GM18517 (cell line): ENCODE measurements at regions not wholly inside any gene's neighbourhood (a gene's known extent, or its start where the extent isn't known, plus 50 kb on each side); places are given as distances from the start of the nearest gene placed in this dataset.

Source experiments
- ATAC-seq: cut with Tn5 transposase; IDR thresholded peaks from one replicate; pipeline ENCODE4 v1.9.1; 2021; ENCODE audit warnings: mild to moderate bottlenecking, moderate library complexity; ENCODE audit not compliant: unreplicated experiment

GRCh38 chr6:40759838-40760237 lies 172.7 kb upstream of the LRFN2 start:
- ATAC-seq = no peak

- no peak for ATAC-seq
Observed at GRCh38 chr6:40759264-40759663, 172.1 kb upstream of the LRFN2 start.

- ATAC-seq = no peak
Observed at GRCh38 chr6:40755749-40756452, 168.7 kb upstream of the LRFN2 start.

- ATAC-seq = no peak
Observed at GRCh38 chr6:40755046-40755681, 168.0 kb upstream of the LRFN2 start.

- no peak for ATAC-seq
Observed at GRCh38 chr6:40754461-40755045, 167.4 kb upstream of the LRFN2 start.

GRCh38 chr6:40753675-40754448 lies 166.7 kb upstream of the LRFN2 start:
- no peak for ATAC-seq

GRCh38 chr6:40753048-40753447 lies 165.9 kb upstream of the LRFN2 start:
- ATAC-seq = no peak

- no peak for ATAC-seq
Observed at GRCh38 chr6:40744835-40745234, 157.7 kb upstream of the LRFN2 start.

GRCh38 chr6:40743690-40744446 lies 156.7 kb upstream of the LRFN2 start:
- ATAC-seq = no peak

GRCh38 chr6:40743226-40743625 lies 156.1 kb upstream of the LRFN2 start:
- no peak for ATAC-seq

- ATAC-seq = no peak
Observed at GRCh38 chr6:40740518-40740917, 153.4 kb upstream of the LRFN2 start.

GRCh38 chr6:40738551-40739193 lies 151.5 kb upstream of the LRFN2 start:
- ATAC-seq = no peak

GRCh38 chr6:40735521-40735920 lies 148.4 kb upstream of the LRFN2 start:
- no peak for ATAC-seq

GRCh38 chr6:40735121-40735520 lies 148.0 kb upstream of the LRFN2 start:
- no peak for ATAC-seq

- no peak for ATAC-seq
Observed at GRCh38 chr6:40734607-40735006, 147.4 kb upstream of the LRFN2 start.

GRCh38 chr6:40733770-40734396 lies 146.7 kb upstream of the LRFN2 start:
- no peak for ATAC-seq

- no peak for ATAC-seq
Observed at GRCh38 chr6:40733290-40733689, 146.1 kb upstream of the LRFN2 start.

GRCh38 chr6:40732878-40733277 lies 145.7 kb upstream of the LRFN2 start:
- ATAC-seq = no peak

- ATAC-seq = no peak
Observed at GRCh38 chr6:40728643-40729042, 141.5 kb upstream of the LRFN2 start.

GRCh38 chr6:40727271-40727670 lies 140.1 kb upstream of the LRFN2 start:
- no peak for ATAC-seq
